Dendritic cell treated with granulocyte-macrophage colony-stimulating factor and Interleukin-4, amounts not matched to agents 40 ng/mL and 50 ng/mL, for 4 days (primary cell): ENCODE measurements at regions not wholly inside any gene's neighbourhood (a gene's known extent, or its start where the extent isn't known, plus 50 kb on each side); places are given as distances from the start of the nearest gene placed in this dataset.
"Not testable (repeated sequence)": the region's sequence is repeated elsewhere in the genome, so short reads cannot be mapped to it uniquely, and the experiment has no call there.

Source experiments
- H3K27ac Mint-ChIP-seq: one replicate; pipeline ENCODE4 v1.8.0; 2022; ENCODE audit warnings: mild to moderate bottlenecking, mixed read lengths
- H3K27me3 Mint-ChIP-seq: one replicate; pipeline ENCODE4 v1.8.0; 2022; ENCODE audit warnings: mild to moderate bottlenecking, mixed read lengths
- H3K36me3 Mint-ChIP-seq: one replicate; pipeline ENCODE4 v1.8.0; 2022; ENCODE audit warnings: low read depth, mixed read lengths
- H3K4me1 Mint-ChIP-seq: one replicate; pipeline ENCODE4 v1.8.0; 2022; ENCODE audit warnings: low read depth, mixed read lengths
- H3K4me3 Mint-ChIP-seq: one replicate; pipeline ENCODE4 v1.8.0; 2022; ENCODE audit warnings: mild to moderate bottlenecking, moderate library complexity, mixed read lengths
- H3K9me3 Mint-ChIP-seq: one replicate; pipeline ENCODE4 v1.8.0; 2022; ENCODE audit warnings: mixed read lengths
- intact Hi-C: fragments of 100-400 bp; cut with micrococcal nuclease; formaldehyde crosslinking; loops from one replicate; pipeline ENCODE4 v1.15.0; 2022

GRCh38 chr15:56804279-56804678 lies 71.0 kb upstream of the ZNF280D start:
- intact Hi-C loops, result no loop called here
- no peaks in the 10 kb centered on the region for H3K4me1 Mint-ChIP-seq
- H3K36me3 Mint-ChIP-seq, result no peaks in the 10 kb centered on the region
- peaks cover 20% of the 10 kb centered on the region for H3K9me3 Mint-ChIP-seq
- H3K27me3 Mint-ChIP-seq, result no peaks in the 10 kb centered on the region
- H3K27ac Mint-ChIP-seq, result no peak overlapping the region
- H3K4me3 Mint-ChIP-seq, result no peak overlapping the region

- Mint-ChIP-seq H3K36me3 (no peaks in the 10 kb centered on the region), H3K27ac (no peak overlapping the region), H3K27me3 (no peaks in the 10 kb centered on the region), H3K4me1 (no peaks in the 10 kb centered on the region), H3K9me3 (no peaks in the 10 kb centered on the region), H3K4me3 (no peak overlapping the region)
- intact Hi-C loops, result no loop called here
Observed at GRCh38 chr15:56802161-56802560, 68.9 kb upstream of the ZNF280D start.

- intact Hi-C loops, result no loop called here
- Mint-ChIP-seq H3K4me3 (no peak overlapping the region), H3K9me3 (no peaks in the 10 kb centered on the region), H3K27me3 (no peaks in the 10 kb centered on the region), H3K4me1 (peaks cover 6% of the 10 kb centered on the region), H3K27ac (no peak overlapping the region), H3K36me3 (no peaks in the 10 kb centered on the region)
Observed at GRCh38 chr15:56798639-56799038, 65.3 kb upstream of the ZNF280D start.

GRCh38 chr15:56797720-56798275 lies 64.5 kb upstream of the ZNF280D start:
- Mint-ChIP-seq H3K4me1 (peaks cover 6% of the 10 kb centered on the region), H3K9me3 (peaks cover 7% of the 10 kb centered on the region), H3K4me3 (no peak overlapping the region), H3K27me3 (no peaks in the 10 kb centered on the region), H3K27ac (no peak overlapping the region), H3K36me3 (no peaks in the 10 kb centered on the region)
- intact Hi-C loops, result no loop called here

GRCh38 chr15:56795502-56795901 lies 62.2 kb upstream of the ZNF280D start:
- Mint-ChIP-seq H3K9me3 (peaks cover 17% of the 10 kb centered on the region), H3K27ac (no peak overlapping the region), H3K36me3 (no peaks in the 10 kb centered on the region), H3K4me3 (no peak overlapping the region), H3K4me1 (peaks cover 6% of the 10 kb centered on the region), H3K27me3 (no peaks in the 10 kb centered on the region)
- intact Hi-C loops, result no loop called here

GRCh38 chr15:56794553-56795329 lies 61.4 kb upstream of the ZNF280D start:
- Mint-ChIP-seq H3K9me3 (peaks cover 17% of the 10 kb centered on the region), H3K36me3 (no peaks in the 10 kb centered on the region), H3K4me1 (peaks cover 6% of the 10 kb centered on the region), H3K27ac (no peak overlapping the region), H3K27me3 (no peaks in the 10 kb centered on the region), H3K4me3 (no peak overlapping the region)
- intact Hi-C loops, result no loop called here

- Mint-ChIP-seq H3K4me1 (peaks cover 6% of the 10 kb centered on the region), H3K9me3 (peaks cover 17% of the 10 kb centered on the region), H3K27me3 (no peaks in the 10 kb centered on the region), H3K36me3 (no peaks in the 10 kb centered on the region), H3K4me3 (no peak overlapping the region), H3K27ac (no peak overlapping the region)
- intact Hi-C loops, result no loop called here
Observed at GRCh38 chr15:56794165-56794552, 60.9 kb upstream of the ZNF280D start.

GRCh38 chr15:56792211-56792610 lies 58.9 kb upstream of the ZNF280D start:
- H3K9me3 Mint-ChIP-seq, result peaks cover 17% of the 10 kb centered on the region
- intact Hi-C loops, result no loop called here
- no peak overlapping the region for H3K4me3 Mint-ChIP-seq
- H3K27me3 Mint-ChIP-seq, result no peaks in the 10 kb centered on the region
- H3K36me3 Mint-ChIP-seq, result no peaks in the 10 kb centered on the region
- peaks cover 6% of the 10 kb centered on the region for H3K4me1 Mint-ChIP-seq
- no peak overlapping the region for H3K27ac Mint-ChIP-seq

- H3K27ac Mint-ChIP-seq, H3K36me3 Mint-ChIP-seq, H3K4me1 Mint-ChIP-seq, intact Hi-C loops, H3K27me3 Mint-ChIP-seq, H3K4me3 Mint-ChIP-seq: not testable (repeated sequence)
- peaks cover 17% of the 10 kb centered on the region for H3K9me3 Mint-ChIP-seq
Observed at GRCh38 chr15:56791521-56791920, 58.2 kb upstream of the ZNF280D start.

GRCh38 chr15:56788359-56788758 lies 55.0 kb upstream of the ZNF280D start:
- intact Hi-C loops, result no loop called here
- H3K4me1 Mint-ChIP-seq, result no peaks in the 10 kb centered on the region
- peaks cover 25% of the 10 kb centered on the region for H3K9me3 Mint-ChIP-seq
- H3K27ac Mint-ChIP-seq, result no peak overlapping the region
- H3K4me3 Mint-ChIP-seq, result no peak overlapping the region
- no peaks in the 10 kb centered on the region for H3K27me3 Mint-ChIP-seq
- H3K36me3 Mint-ChIP-seq, result no peaks in the 10 kb centered on the region

GRCh38 chr15:56786966-56787365 lies 53.7 kb upstream of the ZNF280D start:
- no peaks in the 10 kb centered on the region for H3K27me3 Mint-ChIP-seq
- intact Hi-C loops, result no loop called here
- H3K4me1 Mint-ChIP-seq, result no peaks in the 10 kb centered on the region
- no peak overlapping the region for H3K4me3 Mint-ChIP-seq
- no peak overlapping the region for H3K27ac Mint-ChIP-seq
- no peaks in the 10 kb centered on the region for H3K36me3 Mint-ChIP-seq
- H3K9me3 Mint-ChIP-seq, result peaks cover 17% of the 10 kb centered on the region

- H3K4me3 Mint-ChIP-seq, result no peak overlapping the region
- peaks cover 5% of the 10 kb centered on the region for H3K4me1 Mint-ChIP-seq
- H3K27ac Mint-ChIP-seq, result no peak overlapping the region
- H3K27me3 Mint-ChIP-seq, result no peaks in the 10 kb centered on the region
- intact Hi-C loops, result no loop called here
- no peaks in the 10 kb centered on the region for H3K36me3 Mint-ChIP-seq
- peaks cover 14% of the 10 kb centered on the region for H3K9me3 Mint-ChIP-seq
Observed at GRCh38 chr15:56783857-56784661, 50.8 kb upstream of the ZNF280D start.

GRCh38 chr15:56783156-56783856 lies 50.0 kb upstream of the ZNF280D start:
- no peak overlapping the region for H3K27ac Mint-ChIP-seq
- H3K4me1 Mint-ChIP-seq, result peaks cover 5% of the 10 kb centered on the region
- intact Hi-C loops, result no loop called here
- no peaks in the 10 kb centered on the region for H3K36me3 Mint-ChIP-seq
- no peak overlapping the region for H3K4me3 Mint-ChIP-seq
- peaks cover 14% of the 10 kb centered on the region for H3K9me3 Mint-ChIP-seq
- no peaks in the 10 kb centered on the region for H3K27me3 Mint-ChIP-seq
